ENCODE measurements at regions not wholly inside any gene's neighbourhood (a gene's known extent, or its start where the extent isn't known, plus 50 kb on each side); places are given as distances from the start of the nearest gene placed in this dataset.

- no peak overlapping the region for H3K4me3 Mint-ChIP-seq
- no peaks in the 10 kb centered on the region for H3K9me3 Mint-ChIP-seq
- ChIA-PET CTCF (no interaction called here), POLR2A (no interaction called here)
- H3K4me1 Mint-ChIP-seq: no peaks in the 10 kb centered on the region
- intact Hi-C loops (cut with micrococcal nuclease): no loop called here
- H3K27ac Mint-ChIP-seq: no peak overlapping the region
- no peak for TF ChIP-seq CTCF (IDR thresholded peaks at IDR 0.05)
- no peaks in the 10 kb centered on the region for H3K27me3 Mint-ChIP-seq
- ATAC-seq (ENCODE audit: low read depth) (no peak), DNase-seq (no peak)
- H3K36me3 Mint-ChIP-seq (ENCODE audit: low read depth): no peaks in the 10 kb centered on the region
These were observed 502.5 kb upstream of the SEMA6A start for GRCh38 chr5:117077142-117077541.

- H3K27me3 Mint-ChIP-seq: no peaks in the 10 kb centered on the region
- TF ChIP-seq CTCF (IDR thresholded peaks at IDR 0.05): no peak
- intact Hi-C loops (cut with micrococcal nuclease): no loop called here
- H3K27ac Mint-ChIP-seq: no peak overlapping the region
- POLR2A ChIA-PET: no interaction called here
- ATAC-seq (ENCODE audit: low read depth): no peak
- H3K9me3 Mint-ChIP-seq: peaks cover 10% of the 10 kb centered on the region
- DNase-seq: no peak
- no peaks in the 10 kb centered on the region for H3K4me1 Mint-ChIP-seq
- no peaks in the 10 kb centered on the region for H3K36me3 Mint-ChIP-seq (ENCODE audit: low read depth)
- no peak overlapping the region for H3K4me3 Mint-ChIP-seq
- CTCF ChIA-PET: no interaction called here
These were observed 497.8 kb upstream of the SEMA6A start for GRCh38 chr5:117072439-117072838.

GRCh38 chr5:117065800-117066199, 491.2 kb upstream of the SEMA6A start:
- no peaks in the 10 kb centered on the region for H3K36me3 Mint-ChIP-seq (ENCODE audit: low read depth)
- H3K4me1 Mint-ChIP-seq: no peaks in the 10 kb centered on the region
- H3K27ac Mint-ChIP-seq: no peak overlapping the region
- no peak for ATAC-seq (ENCODE audit: low read depth)
- intact Hi-C loops (cut with micrococcal nuclease): no loop called here
- H3K27me3 Mint-ChIP-seq: no peaks in the 10 kb centered on the region
- H3K4me3 Mint-ChIP-seq: no peak overlapping the region
- no peaks in the 10 kb centered on the region for H3K9me3 Mint-ChIP-seq
- POLR2A ChIA-PET: no interaction called here
- TF ChIP-seq CTCF (IDR thresholded peaks at IDR 0.05): no peak
- DNase-seq: no peak
- CTCF ChIA-PET: no interaction called here

GRCh38 chr5:117065161-117065560, 490.5 kb upstream of the SEMA6A start:
- CTCF ChIA-PET: no interaction called here
- POLR2A ChIA-PET: no interaction called here
- no peaks in the 10 kb centered on the region for H3K4me1 Mint-ChIP-seq
- H3K27me3 Mint-ChIP-seq: no peaks in the 10 kb centered on the region
- intact Hi-C loops (cut with micrococcal nuclease): no loop called here
- TF ChIP-seq CTCF (IDR thresholded peaks at IDR 0.05): no peak
- H3K9me3 Mint-ChIP-seq: no peaks in the 10 kb centered on the region
- DNase-seq (no peak), ATAC-seq (ENCODE audit: low read depth) (no peak)
- H3K4me3 Mint-ChIP-seq: no peak overlapping the region
- H3K27ac Mint-ChIP-seq: no peak overlapping the region
- H3K36me3 Mint-ChIP-seq (ENCODE audit: low read depth): no peaks in the 10 kb centered on the region

- ChIA-PET CTCF (no interaction called here), POLR2A (no interaction called here)
- Mint-ChIP-seq H3K9me3 (no peaks in the 10 kb centered on the region), H3K4me3 (no peak overlapping the region), H3K4me1 (no peaks in the 10 kb centered on the region), H3K36me3 (ENCODE audit: low read depth) (no peaks in the 10 kb centered on the region), H3K27ac (no peak overlapping the region), H3K27me3 (no peaks in the 10 kb centered on the region)
- no peak for ATAC-seq (ENCODE audit: low read depth)
- no peak for TF ChIP-seq CTCF (IDR thresholded peaks at IDR 0.05)
- intact Hi-C loops (cut with micrococcal nuclease): no loop called here
- no peak for DNase-seq
These were observed 485.5 kb upstream of the SEMA6A start for GRCh38 chr5:117060099-117060498.

Measured in activated B cell treated with CpG ODN at 0.5 μM for 24 hours (primary cell).